Lung microvascular endothelial cell (primary cell): ENCODE measurements at regions not wholly inside any gene's neighbourhood (a gene's known extent, or its start where the extent isn't known, plus 50 kb on each side); places are given as distances from the start of the nearest gene placed in this dataset.
"Not testable (repeated sequence)": the region's sequence is repeated elsewhere in the genome, so short reads cannot be mapped to it uniquely, and the experiment has no call there.

Experiments used
- DNase-seq, 2 donors: peaks; one replicate each; pipeline versions ENCODE4 v3.0.0 to v3.0.0-alpha.2; 2010; ENCODE audit warnings: low read depth in 2 of 2

GRCh38 chr10:36559412-36560400 lies 565.7 kb upstream of the ANKRD30A start:
- no peak for DNase-seq

- DNase-seq: no peak
Measured at GRCh38 chr10:36556468-36556867, 568.9 kb upstream of the ANKRD30A start.

- no peak for DNase-seq
Measured at GRCh38 chr10:36555036-36555435, 570.4 kb upstream of the ANKRD30A start.

- no peak for DNase-seq
Measured at GRCh38 chr10:36547965-36548364, 577.4 kb upstream of the ANKRD30A start.

- peak in 1 of 2 donors; percentile 4 for DNase-seq
Measured at GRCh38 chr10:36542493-36542892, 582.9 kb upstream of the ANKRD30A start.

- DNase-seq: no peak
Measured at GRCh38 chr10:36540611-36541010, 584.8 kb upstream of the ANKRD30A start.

- peak; percentile 99 to 100 for DNase-seq
Measured at GRCh38 chr10:36538953-36539586, 586.3 kb upstream of the ANKRD30A start.

- DNase-seq: peak; percentile 73 to 96
Measured at GRCh38 chr10:36534471-36535002, 590.9 kb upstream of the ANKRD30A start.

GRCh38 chr10:36533861-36534260 lies 591.5 kb upstream of the ANKRD30A start:
- no peak for DNase-seq

- no peak for DNase-seq
Measured at GRCh38 chr10:36533316-36533715, 592.1 kb upstream of the ANKRD30A start.

- peak in 1 of 2 donors; percentile 26 for DNase-seq
Measured at GRCh38 chr10:36531621-36532020, 593.8 kb upstream of the ANKRD30A start.

- no peak for DNase-seq
Measured at GRCh38 chr10:36526033-36526432, 599.4 kb upstream of the ANKRD30A start.

GRCh38 chr10:36524126-36524525 lies 601.3 kb upstream of the ANKRD30A start:
- DNase-seq: not testable (repeated sequence)

- no peak for DNase-seq
Measured at GRCh38 chr10:36519909-36520308, 605.5 kb upstream of the ANKRD30A start.

GRCh38 chr10:36516281-36516680 lies 609.1 kb upstream of the ANKRD30A start:
- no peak for DNase-seq

- peak in 1 of 2 donors; percentile 7 for DNase-seq
Measured at GRCh38 chr10:36515319-36515718, 610.1 kb upstream of the ANKRD30A start.

- no peak for DNase-seq
Measured at GRCh38 chr10:36507715-36508114, 617.7 kb upstream of the ANKRD30A start.

- DNase-seq: no peak
Measured at GRCh38 chr10:36506697-36507496, 618.5 kb upstream of the ANKRD30A start.

GRCh38 chr10:36506261-36506660 lies 619.1 kb upstream of the ANKRD30A start:
- no peak for DNase-seq

- peak; percentile 52 to 54 for DNase-seq
Measured at GRCh38 chr10:36504758-36505157, 620.6 kb upstream of the ANKRD30A start.

GRCh38 chr10:36500266-36500665 lies 625.1 kb upstream of the ANKRD30A start:
- DNase-seq: no peak
